Transverse colon (tissue), 4 donors: ENCODE measurements at regions not wholly inside any gene's neighbourhood (a gene's known extent, or its start where the extent isn't known, plus 50 kb on each side); places are given as distances from the start of the nearest gene placed in this dataset.

Experiments used
- POLR2AphosphoS5 ChIP-seq, 3 donors: sonication (generic); formaldehyde crosslinking; IDR thresholded peaks; one replicate each; pipeline ENCODE4 v1.6.1; 2016; ENCODE audit warnings: antibody characterized with exemption in 3 of 3
- TF ChIP-seq, protein P1 (sequence below), 5 experiments: fragments of 200-600 bp in 3 of 5; fragments of 450-650 bp in 2 of 5; sonication (generic) in 3 of 5; IDR thresholded peaks; 1 replicate in 2 of 5; 2 replicates in 3 of 5; pipeline ENCODE4 v1.5.1; 2016 to 2017; ENCODE audit warnings: antibody characterized with exemption in 5 of 5, inconsistent platforms in 3 of 5, mild to moderate bottlenecking in 2 of 5, moderate library complexity in 1 of 5

DNA sequence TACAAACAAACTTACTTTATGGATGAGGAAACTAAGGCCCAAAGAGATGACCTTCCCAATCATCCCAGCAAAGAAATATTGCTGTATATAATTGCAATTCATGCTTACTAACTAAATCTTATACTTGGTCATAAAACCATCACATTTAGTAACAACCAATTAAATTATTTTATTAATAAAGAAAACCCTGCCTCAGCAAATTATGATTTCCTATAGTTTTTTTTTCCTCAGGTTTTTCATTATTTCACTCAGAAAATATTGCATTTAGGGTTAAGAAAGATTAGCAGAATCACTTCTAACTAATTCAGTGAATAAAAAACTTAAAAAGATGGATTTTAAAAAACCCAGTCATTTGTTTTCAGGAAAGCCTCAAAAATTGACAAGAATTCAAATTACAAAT, 86.5 kb upstream of the GADL1 start:
- TF ChIP-seq, protein P1, sequence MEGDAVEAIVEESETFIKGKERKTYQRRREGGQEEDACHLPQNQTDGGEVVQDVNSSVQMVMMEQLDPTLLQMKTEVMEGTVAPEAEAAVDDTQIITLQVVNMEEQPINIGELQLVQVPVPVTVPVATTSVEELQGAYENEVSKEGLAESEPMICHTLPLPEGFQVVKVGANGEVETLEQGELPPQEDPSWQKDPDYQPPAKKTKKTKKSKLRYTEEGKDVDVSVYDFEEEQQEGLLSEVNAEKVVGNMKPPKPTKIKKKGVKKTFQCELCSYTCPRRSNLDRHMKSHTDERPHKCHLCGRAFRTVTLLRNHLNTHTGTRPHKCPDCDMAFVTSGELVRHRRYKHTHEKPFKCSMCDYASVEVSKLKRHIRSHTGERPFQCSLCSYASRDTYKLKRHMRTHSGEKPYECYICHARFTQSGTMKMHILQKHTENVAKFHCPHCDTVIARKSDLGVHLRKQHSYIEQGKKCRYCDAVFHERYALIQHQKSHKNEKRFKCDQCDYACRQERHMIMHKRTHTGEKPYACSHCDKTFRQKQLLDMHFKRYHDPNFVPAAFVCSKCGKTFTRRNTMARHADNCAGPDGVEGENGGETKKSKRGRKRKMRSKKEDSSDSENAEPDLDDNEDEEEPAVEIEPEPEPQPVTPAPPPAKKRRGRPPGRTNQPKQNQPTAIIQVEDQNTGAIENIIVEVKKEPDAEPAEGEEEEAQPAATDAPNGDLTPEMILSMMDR (IDR thresholded peaks at IDR 0.05), result no peak
- TF ChIP-seq POLR2AphosphoS5 (IDR thresholded peaks at IDR 0.05), result no peak
